Keratinocyte (primary cell): ENCODE measurements at regions not wholly inside any gene's neighbourhood (a gene's known extent, or its start where the extent isn't known, plus 50 kb on each side); places are given as distances from the start of the nearest gene placed in this dataset.

ENCODE experiments used
- DNase-seq: peaks from one replicate; pipeline ENCODE4 v3.0.0-alpha.2; 2011; ENCODE audit warnings: low read depth, missing footprints, low spot score
- FAIRE-seq: peaks from 2 replicates; lab custom pipeline; 2011; peaks lifted over from hg19 to GRCh38; lab: Jason Lieb, UNC
- H2AFZ ChIP-seq: 2 replicates; pipeline ENCODE4 v1.6.0; 2012; ENCODE audit warnings: low read length, control low read depth, inconsistent platforms; ENCODE audit not compliant: control insufficient read depth
- H3K27ac ChIP-seq: 2 replicates; pipeline ENCODE4 v1.5.1; 2011; ENCODE audit warnings: low read length; ENCODE audit not compliant: control insufficient read depth, insufficient read depth
- H3K27me3 ChIP-seq: 3 replicates; pipeline ENCODE4 v1.6.0; 2011; ENCODE audit warnings: low read length; ENCODE audit not compliant: control insufficient read depth, insufficient read depth; ENCODE audit errors: extremely low read depth
- H3K36me3 ChIP-seq, 2 experiments: 2 replicates in 1 of 2; 3 replicates in 1 of 2; pipeline ENCODE4 v1.5.1; 2011; ENCODE audit warnings: low read length in 2 of 2, mild to moderate bottlenecking in 1 of 2; ENCODE audit not compliant: control insufficient read depth in 2 of 2, insufficient read depth in 2 of 2; ENCODE audit errors: extremely low read depth in 1 of 2
- H3K4me1 ChIP-seq: 3 replicates; pipeline ENCODE4 v1.5.1; 2011; ENCODE audit warnings: low read length; ENCODE audit not compliant: control insufficient read depth, insufficient read depth; ENCODE audit errors: extremely low read depth
- H3K4me2 ChIP-seq: 3 replicates; pipeline ENCODE4 v1.6.0; 2011; ENCODE audit warnings: low read depth, low read length; ENCODE audit not compliant: control insufficient read depth, insufficient read depth; ENCODE audit errors: extremely low read depth
- H3K4me3 ChIP-seq, 3 experiments: fragments of 200-600 bp in 1 of 3; sonication (generic) in 1 of 3; 2 replicates in 2 of 3; 3 replicates in 1 of 3; pipeline ENCODE4 v1.5.1; 2011 to 2016; ENCODE audit warnings: low read length in 3 of 3, mild to moderate bottlenecking in 3 of 3, control low read depth in 2 of 3, inconsistent platforms in 1 of 3, low read depth in 1 of 3, mixed read lengths in 1 of 3, mixed run types in 1 of 3, moderate library complexity in 1 of 3; ENCODE audit not compliant: control insufficient read depth in 2 of 3, insufficient read depth in 2 of 3; ENCODE audit errors: extremely low read depth in 1 of 3
- H3K79me2 ChIP-seq: 2 replicates; pipeline ENCODE4 v1.6.0; 2012; ENCODE audit warnings: low read length; ENCODE audit not compliant: control insufficient read depth, insufficient read depth
- H3K9ac ChIP-seq: 3 replicates; pipeline ENCODE4 v1.6.0; 2011; ENCODE audit warnings: low read length; ENCODE audit not compliant: control insufficient read depth, insufficient read depth; ENCODE audit errors: extremely low read depth
- H3K9me1 ChIP-seq: 3 replicates; pipeline ENCODE4 v1.6.0; 2011; ENCODE audit warnings: low read length; ENCODE audit not compliant: control insufficient read depth, insufficient read depth; ENCODE audit errors: extremely low read depth
- H3K9me3 ChIP-seq: 2 replicates; pipeline ENCODE4 v1.5.1; 2012; ENCODE audit warnings: low read depth, low read length; ENCODE audit not compliant: control insufficient read depth
- H4K20me1 ChIP-seq: 3 replicates; pipeline ENCODE4 v1.6.0; 2011; ENCODE audit warnings: low read length; ENCODE audit not compliant: control insufficient read depth, insufficient read depth; ENCODE audit errors: extremely low read depth
- EZH2 ChIP-seq: IDR thresholded peaks from one replicate; pipeline ENCODE4 v1.6.1; 2012; ENCODE audit warnings: inconsistent platforms, mild to moderate bottlenecking, low read length, moderate library complexity
- dilution Hi-C: fragments of 300-500 bp; cut with MboI; formaldehyde crosslinking; loops from one replicate; pipeline ENCODE4 v1.7.0; 2020; ENCODE audit warnings: low sequenced_read_pairs; ENCODE audit not compliant: extremely low pct_ligation_motif_present
- TF ChIP-seq, protein P1 (sequence below), 3 experiments: IDR thresholded peaks in 1 of 3; conservative IDR thresholded peaks in 1 of 3; optimal IDR thresholded peaks in 1 of 3; 2 replicates in 2 of 3; 3 replicates in 1 of 3; pipeline versions ENCODE3 to v1.5.1; 2011; ENCODE audit warnings: low read length in 3 of 3, mild to moderate bottlenecking in 3 of 3, moderate library complexity in 2 of 3, control low read depth in 1 of 3, inconsistent platforms in 1 of 3; ENCODE audit not compliant: insufficient read depth in 2 of 3; ENCODE audit errors: extremely low read depth in 1 of 3

DNA sequence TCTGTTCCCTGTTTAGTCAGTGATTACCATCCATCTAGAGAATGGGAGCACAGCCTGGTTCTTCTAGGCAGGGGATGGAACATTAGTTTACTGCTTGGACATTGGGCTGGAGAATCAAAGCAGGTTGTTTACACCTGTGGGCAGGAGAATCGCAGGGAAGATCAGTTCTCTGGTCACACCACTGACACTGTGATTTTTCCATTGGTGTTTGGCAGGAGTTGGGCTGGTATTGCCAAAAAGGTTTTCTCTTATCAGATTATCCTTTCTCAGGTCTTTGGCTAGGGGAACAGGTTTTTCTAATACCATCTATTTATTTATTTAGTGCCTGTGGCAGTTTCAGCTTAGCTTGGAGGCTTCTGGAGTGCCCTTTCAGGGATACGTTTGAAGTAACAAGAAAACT, 219.3 kb upstream of the GRIN3A start:
- H3K36me3 ChIP-seq: no peaks in the 10 kb centered on the region
- no peaks in the 10 kb centered on the region for H3K79me2 ChIP-seq
- TF ChIP-seq EZH2: no peak
- TF ChIP-seq, protein P1, sequence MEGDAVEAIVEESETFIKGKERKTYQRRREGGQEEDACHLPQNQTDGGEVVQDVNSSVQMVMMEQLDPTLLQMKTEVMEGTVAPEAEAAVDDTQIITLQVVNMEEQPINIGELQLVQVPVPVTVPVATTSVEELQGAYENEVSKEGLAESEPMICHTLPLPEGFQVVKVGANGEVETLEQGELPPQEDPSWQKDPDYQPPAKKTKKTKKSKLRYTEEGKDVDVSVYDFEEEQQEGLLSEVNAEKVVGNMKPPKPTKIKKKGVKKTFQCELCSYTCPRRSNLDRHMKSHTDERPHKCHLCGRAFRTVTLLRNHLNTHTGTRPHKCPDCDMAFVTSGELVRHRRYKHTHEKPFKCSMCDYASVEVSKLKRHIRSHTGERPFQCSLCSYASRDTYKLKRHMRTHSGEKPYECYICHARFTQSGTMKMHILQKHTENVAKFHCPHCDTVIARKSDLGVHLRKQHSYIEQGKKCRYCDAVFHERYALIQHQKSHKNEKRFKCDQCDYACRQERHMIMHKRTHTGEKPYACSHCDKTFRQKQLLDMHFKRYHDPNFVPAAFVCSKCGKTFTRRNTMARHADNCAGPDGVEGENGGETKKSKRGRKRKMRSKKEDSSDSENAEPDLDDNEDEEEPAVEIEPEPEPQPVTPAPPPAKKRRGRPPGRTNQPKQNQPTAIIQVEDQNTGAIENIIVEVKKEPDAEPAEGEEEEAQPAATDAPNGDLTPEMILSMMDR (optimal IDR thresholded peaks at IDR 0.05 in 1 of 3, IDR thresholded peaks at IDR 0.05 in 1 of 3, conservative IDR thresholded peaks at IDR 0.05 in 1 of 3; ENCODE audit: extremely low read depth in 1 of 3, insufficient read depth in 2 of 3, low read length in 3 of 3): no peak
- H2AFZ ChIP-seq: no peak overlapping the region
- no peak overlapping the region for H3K4me2 ChIP-seq
- H3K4me3 ChIP-seq: no peak overlapping the region
- dilution Hi-C loops: no loop called here
- H3K9me3 ChIP-seq: no peaks in the 10 kb centered on the region
- H3K9me1 ChIP-seq: no peaks in the 10 kb centered on the region
- H3K27me3 ChIP-seq: no peaks in the 10 kb centered on the region
- DNase-seq (no peak), FAIRE-seq (no peak)
- no peaks in the 10 kb centered on the region for H3K4me1 ChIP-seq
- no peaks in the 10 kb centered on the region for H4K20me1 ChIP-seq
- H3K27ac ChIP-seq: no peak overlapping the region
- H3K9ac ChIP-seq: no peak overlapping the region

DNA sequence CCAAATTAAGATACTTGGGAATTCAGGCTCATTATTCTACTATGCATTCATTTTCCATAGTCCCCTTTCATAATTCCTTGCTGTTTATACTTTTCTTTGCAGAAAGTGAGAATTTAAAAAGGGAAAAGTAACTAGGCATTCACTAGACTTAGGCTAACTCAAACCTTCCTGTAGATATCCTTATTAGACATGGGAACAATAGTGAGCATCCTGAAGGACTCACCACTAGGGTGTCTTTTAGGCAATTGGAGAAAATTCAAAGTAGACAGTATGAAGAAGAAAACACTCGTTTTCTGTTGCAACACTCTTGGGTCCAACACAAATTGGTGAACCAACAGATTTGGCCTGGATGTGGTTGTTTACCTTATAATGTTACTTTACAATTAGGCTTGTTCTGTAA, 213.2 kb upstream of the GRIN3A start:
- H3K4me1 ChIP-seq: no peaks in the 10 kb centered on the region
- no peak overlapping the region for H3K9ac ChIP-seq
- dilution Hi-C loops: no loop called here
- H3K27ac ChIP-seq: no peak overlapping the region
- H3K79me2 ChIP-seq: no peaks in the 10 kb centered on the region
- DNase-seq (no peak), FAIRE-seq (no peak)
- H3K4me2 ChIP-seq: no peak overlapping the region
- no peaks in the 10 kb centered on the region for H3K9me1 ChIP-seq
- H3K36me3 ChIP-seq: no peaks in the 10 kb centered on the region
- no peaks in the 10 kb centered on the region for H4K20me1 ChIP-seq
- H3K27me3 ChIP-seq: no peaks in the 10 kb centered on the region
- H3K4me3 ChIP-seq: no peak overlapping the region
- H2AFZ ChIP-seq: no peak overlapping the region
- TF ChIP-seq, protein P1 (optimal IDR thresholded peaks at IDR 0.05 in 1 of 3, IDR thresholded peaks at IDR 0.05 in 1 of 3, conservative IDR thresholded peaks at IDR 0.05 in 1 of 3; ENCODE audit: extremely low read depth in 1 of 3, insufficient read depth in 2 of 3, low read length in 3 of 3): no peak
- TF ChIP-seq EZH2: no peak
- H3K9me3 ChIP-seq: no peaks in the 10 kb centered on the region
